Mucosa of descending colon (tissue), 3 donors: ENCODE measurements at regions not wholly inside any gene's neighbourhood (a gene's known extent, or its start where the extent isn't known, plus 50 kb on each side); places are given as distances from the start of the nearest gene placed in this dataset.

Experiments used
- ATAC-seq: fragments of 200-7000 bp; cut with Tn5 transposase; one replicate; pipeline ENCODE4 v1.9.1; 2020; ENCODE audit warnings: mild to moderate bottlenecking, moderate library complexity
- DNase-seq, 3 donors: peaks; one replicate each; pipeline ENCODE4 v3.0.0-alpha.2; 2020
- H3K36me3 ChIP-seq: fragments of 200-600 bp; one replicate; pipeline ENCODE4 v1.8.0; 2021; ENCODE audit warnings: low read depth, mild to moderate bottlenecking
- H3K4me1 ChIP-seq: fragments of 200-600 bp; one replicate; pipeline ENCODE4 v1.8.0; 2021; ENCODE audit warnings: low read depth, mild to moderate bottlenecking
- H3K4me3 ChIP-seq: fragments of 200-600 bp; one replicate; pipeline ENCODE4 v1.8.0; 2021; ENCODE audit warnings: mild to moderate bottlenecking
- H3K9me3 ChIP-seq: fragments of 200-600 bp; one replicate; pipeline ENCODE4 v1.8.0; 2021; ENCODE audit warnings: mild to moderate bottlenecking
- CTCF ChIP-seq: fragments of 200-600 bp; IDR thresholded peaks from one replicate; pipeline ENCODE4 v1.8.0; 2022; ENCODE audit warnings: antibody characterized with exemption, mild to moderate bottlenecking
- intact Hi-C, 2 donors: fragments of 100-400 bp; cut with DNase I in 1 of 2; cut with micrococcal nuclease in 1 of 2; formaldehyde crosslinking; loops; one replicate each; pipeline versions ENCODE4 v1.11.0 to v1.11.1; 2022; cut with DNase I, micrococcal nuclease
- donor health status: DM: no; HTN: no; CAD: no; lungs with moderate emphysema.
- donor health status: DM: no; HTN: no; CAD: no.
- donor health status: DM: no; HTN: yes; CAD: no.

GRCh38 chr14:61213191-61213621 is 67.9 kb downstream of the TMEM30B start:
- intact Hi-C loops: no loop called here
- DNase-seq: no peak
- H3K36me3 ChIP-seq: no peaks in the 10 kb centered on the region

GRCh38 chr14:61212546-61212945 is 68.6 kb downstream of the TMEM30B start:
- Histone ChIP-seq H3K4me1 (no peaks in the 10 kb centered on the region), H3K9me3 (no peaks in the 10 kb centered on the region), H3K36me3 (no peaks in the 10 kb centered on the region), H3K4me3 (no peak overlapping the region)
- intact Hi-C loops: no loop called here
- DNase-seq (no peak), ATAC-seq (no peak)
- no peak for TF ChIP-seq CTCF

More at GRCh38 chr14:61213191-61213621, 67.9 kb downstream of the TMEM30B start:
- no peak for TF ChIP-seq CTCF
- no peaks in the 10 kb centered on the region for H3K9me3 ChIP-seq
- H3K4me3 ChIP-seq: no peak overlapping the region
- H3K4me1 ChIP-seq: no peaks in the 10 kb centered on the region
- no peak for ATAC-seq

- Histone ChIP-seq H3K36me3 (no peaks in the 10 kb centered on the region), H3K4me3 (no peak overlapping the region), H3K9me3 (no peaks in the 10 kb centered on the region), H3K4me1 (no peaks in the 10 kb centered on the region)
- ATAC-seq (no peak), DNase-seq (no peak)
- intact Hi-C loops: no loop called here
- TF ChIP-seq CTCF: no peak
These were observed 69.5 kb downstream of the TMEM30B start for GRCh38 chr14:61211476-61212255.

- TF ChIP-seq CTCF: no peak
- H3K4me1 ChIP-seq: no peaks in the 10 kb centered on the region
- DNase-seq (no peak), ATAC-seq (no peak)
- intact Hi-C loops: no loop called here
- H3K36me3 ChIP-seq: no peaks in the 10 kb centered on the region
- no peak overlapping the region for H3K4me3 ChIP-seq
- no peaks in the 10 kb centered on the region for H3K9me3 ChIP-seq
These were observed 77.9 kb downstream of the TMEM30B start for GRCh38 chr14:61203081-61203753.

- Histone ChIP-seq H3K36me3 (no peaks in the 10 kb centered on the region), H3K9me3 (no peaks in the 10 kb centered on the region), H3K4me1 (no peaks in the 10 kb centered on the region), H3K4me3 (no peak overlapping the region)
- intact Hi-C loops: no loop called here
- ATAC-seq: no peak
- TF ChIP-seq CTCF: no peak
- no peak for DNase-seq
These were observed 79.0 kb downstream of the TMEM30B start for GRCh38 chr14:61202124-61202523.
